NCI-H345 treated with DMSO at 0.1 percent for 48 hours (cell line): ENCODE measurements at regions not wholly inside any gene's neighbourhood (a gene's known extent, or its start where the extent isn't known, plus 50 kb on each side); places are given as distances from the start of the nearest gene placed in this dataset.

Experiments used
- DNase-seq: peaks from one replicate; lab custom pipeline; 2025; ENCODE audit not compliant: unreplicated experiment; lab: John Stamatoyannopoulos, UW

DNA sequence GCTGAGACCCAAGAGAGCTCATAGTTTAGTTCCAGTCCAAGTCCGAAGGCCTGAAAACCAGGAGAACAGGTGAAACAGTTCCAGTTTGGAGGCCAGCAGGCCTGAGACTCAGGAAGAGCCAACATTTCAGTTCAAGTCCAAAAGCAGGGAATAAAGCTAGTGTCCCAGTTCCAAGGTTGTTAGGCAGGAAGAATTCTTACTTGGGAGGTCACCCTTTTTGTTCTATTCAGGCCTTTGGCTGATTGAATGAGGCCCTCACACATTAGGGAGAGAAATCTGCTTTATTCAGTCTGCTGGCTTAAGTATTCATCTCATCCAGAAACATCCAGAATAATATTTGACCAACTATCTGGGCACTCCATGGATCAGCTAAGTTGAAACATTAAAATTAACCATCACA, 294.6 kb downstream of the PCNX1 start:
- no peak for DNase-seq

DNA sequence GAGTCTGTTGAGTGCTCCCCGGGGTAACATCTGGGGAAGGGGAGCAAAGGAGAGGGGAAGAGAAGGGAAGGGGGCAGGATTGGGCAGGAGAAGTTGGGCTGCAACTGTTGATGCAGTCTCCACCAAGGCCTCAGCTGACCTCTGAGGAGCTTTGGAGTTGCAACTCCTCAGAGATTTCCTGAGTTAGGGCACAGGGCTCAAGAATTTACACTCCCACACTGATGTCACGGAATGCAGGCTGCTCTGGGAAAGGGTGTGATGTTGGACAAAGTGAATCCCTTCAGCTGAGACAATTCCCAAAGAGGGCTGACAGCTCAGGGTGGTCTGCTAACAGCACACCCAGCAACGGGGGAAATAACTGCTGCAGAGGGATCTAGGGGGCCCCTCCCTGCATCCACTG, 295.6 kb downstream of the PCNX1 start:
- DNase-seq, result no peak

DNA sequence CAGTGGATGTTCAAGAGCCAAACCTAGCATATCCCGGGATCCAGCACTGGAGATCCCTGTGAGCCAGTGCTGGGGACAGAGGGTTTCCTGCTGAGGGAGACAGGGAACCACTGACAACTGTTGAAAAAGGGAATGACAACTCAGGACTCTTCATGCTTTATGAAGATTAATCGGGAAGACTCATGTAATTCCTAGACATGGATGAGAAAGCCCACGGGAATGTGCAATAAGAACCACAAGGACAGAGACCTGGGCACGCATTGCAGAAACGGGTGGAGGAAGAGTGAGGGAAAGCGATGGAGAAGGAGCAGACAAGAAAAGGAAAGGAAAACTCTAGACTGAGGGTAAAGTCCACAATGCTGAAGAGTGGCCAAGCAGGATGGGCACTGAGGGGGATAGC, 296.0 kb downstream of the PCNX1 start:
- no peak for DNase-seq

DNA sequence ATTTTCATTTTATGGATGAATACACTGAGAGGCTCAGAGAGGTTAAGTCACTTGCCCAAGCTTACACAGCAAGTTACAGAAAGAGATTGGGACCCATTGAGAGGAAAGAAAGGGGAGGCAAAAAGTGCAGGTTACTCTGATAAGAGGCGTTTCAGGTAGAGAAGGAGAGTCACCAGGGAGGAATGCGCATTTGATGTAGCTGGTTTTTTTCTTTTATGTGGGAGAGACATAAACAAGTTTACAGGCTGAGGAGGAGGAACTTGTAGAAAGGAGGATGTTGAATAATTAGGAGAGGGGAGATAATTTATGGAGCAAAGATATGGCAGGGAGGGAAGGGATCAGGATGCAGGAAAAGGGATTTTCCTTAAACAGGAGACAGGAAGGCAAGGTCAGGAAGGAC, 297.0 kb downstream of the PCNX1 start:
- DNase-seq, result no peak

GRCh38 chr14:71204768-71205167, 297.5 kb downstream of the PCNX1 start:
- no peak for DNase-seq

GRCh38 chr14:71206123-71206522, 298.9 kb downstream of the PCNX1 start:
- no peak for DNase-seq

GRCh38 chr14:71206766-71207371, 299.6 kb downstream of the PCNX1 start:
- DNase-seq, result no peak

DNA sequence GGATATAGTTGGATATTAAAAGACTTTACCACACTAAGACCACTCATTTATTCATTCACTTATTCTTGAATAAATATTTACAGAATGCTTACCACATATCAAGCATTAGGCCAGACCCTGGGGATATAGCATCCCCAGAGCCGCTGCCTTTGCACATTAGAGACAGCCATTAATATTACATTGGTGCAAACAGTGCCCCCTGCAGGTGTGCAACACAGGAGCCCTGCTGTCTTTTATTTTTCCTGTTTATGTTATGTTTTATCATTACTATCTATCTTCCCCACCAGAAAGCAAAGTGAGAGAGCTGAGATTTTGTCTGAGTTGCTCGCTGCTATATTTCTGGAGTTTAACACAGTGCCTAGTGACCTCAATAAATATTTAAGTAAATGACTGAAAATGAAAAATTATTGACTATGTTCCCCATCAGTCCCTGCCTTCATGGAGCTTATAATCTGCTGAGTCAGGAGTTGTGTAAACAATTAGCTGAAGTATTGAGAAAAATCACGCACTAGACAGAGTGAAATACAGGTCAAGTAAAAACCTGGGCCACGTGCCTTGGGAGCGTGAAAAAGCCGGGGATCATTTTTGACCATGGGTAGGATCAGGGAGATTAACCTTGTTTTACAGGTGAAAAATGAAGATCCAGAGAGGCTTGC, 301.6 kb downstream of the PCNX1 start:
- DNase-seq, result no peak

- DNase-seq, result no peak
Measured at GRCh38 chr14:71209888-71210287, 302.6 kb downstream of the PCNX1 start.

DNA sequence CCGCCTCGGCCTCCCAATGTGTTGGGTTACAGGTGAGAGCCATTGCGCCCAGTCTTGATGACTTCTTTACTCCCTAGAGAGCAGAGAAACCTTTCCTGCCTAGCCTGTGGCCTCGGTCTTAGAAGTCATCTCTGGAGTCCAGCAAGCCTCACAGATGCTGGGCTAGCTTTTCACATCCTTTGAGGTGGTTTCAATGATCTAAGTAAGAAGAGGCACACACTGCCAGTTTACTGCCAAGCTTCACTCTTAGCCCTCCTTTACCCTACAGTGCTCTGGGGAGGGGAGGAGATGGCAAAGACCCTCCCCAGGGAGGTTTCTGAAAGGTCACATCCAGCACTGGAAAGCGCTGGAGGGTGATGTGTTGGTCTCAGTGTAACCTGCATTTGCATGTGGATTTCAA, 304.8 kb downstream of the PCNX1 start:
- no peak for DNase-seq

GRCh38 chr14:71212683-71213107, 305.4 kb downstream of the PCNX1 start:
- no peak for DNase-seq

- DNase-seq, result no peak
Measured at GRCh38 chr14:71214241-71214640, 307.0 kb downstream of the PCNX1 start.

GRCh38 chr14:71220462-71220861, 313.2 kb downstream of the PCNX1 start:
- DNase-seq, result no peak

DNA sequence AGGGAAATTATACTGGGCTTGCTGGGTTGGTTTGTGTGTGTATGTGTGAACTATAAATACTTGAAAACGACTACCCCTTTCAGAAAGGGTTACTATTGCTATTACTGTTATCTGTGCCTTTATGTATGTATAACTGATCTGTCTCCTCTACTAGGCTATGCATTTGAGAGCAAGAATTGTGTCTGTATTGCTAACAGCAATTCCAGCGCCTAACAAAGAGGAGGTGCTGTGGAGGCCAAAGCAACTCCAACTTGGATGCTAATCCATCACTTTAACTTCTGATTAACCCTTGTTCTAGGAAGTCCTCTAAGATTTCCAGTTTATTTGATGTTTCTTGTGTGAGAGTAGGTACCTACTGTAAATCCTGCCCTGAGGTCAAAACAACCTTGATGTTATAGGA, 313.9 kb downstream of the PCNX1 start:
- DNase-seq, result no peak

DNA sequence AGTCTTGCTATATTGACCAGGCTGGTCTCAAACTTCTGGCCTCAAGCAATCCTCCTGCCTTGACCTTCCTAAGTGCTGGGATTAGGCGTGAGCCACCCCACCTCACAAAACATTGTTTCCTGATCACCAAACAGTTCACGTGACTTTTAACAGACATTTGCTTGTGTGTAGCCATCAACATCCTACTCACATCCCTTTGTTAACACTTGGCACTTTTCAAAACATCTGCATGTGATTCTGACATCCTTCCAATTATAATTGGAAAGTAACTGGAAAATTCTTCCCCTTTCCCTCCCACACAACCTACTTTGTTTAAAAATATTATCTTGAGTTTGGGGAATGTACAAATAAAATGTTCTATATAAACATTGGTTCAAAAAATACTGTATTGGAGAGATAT, 317.9 kb downstream of the PCNX1 start:
- no peak for DNase-seq

DNA sequence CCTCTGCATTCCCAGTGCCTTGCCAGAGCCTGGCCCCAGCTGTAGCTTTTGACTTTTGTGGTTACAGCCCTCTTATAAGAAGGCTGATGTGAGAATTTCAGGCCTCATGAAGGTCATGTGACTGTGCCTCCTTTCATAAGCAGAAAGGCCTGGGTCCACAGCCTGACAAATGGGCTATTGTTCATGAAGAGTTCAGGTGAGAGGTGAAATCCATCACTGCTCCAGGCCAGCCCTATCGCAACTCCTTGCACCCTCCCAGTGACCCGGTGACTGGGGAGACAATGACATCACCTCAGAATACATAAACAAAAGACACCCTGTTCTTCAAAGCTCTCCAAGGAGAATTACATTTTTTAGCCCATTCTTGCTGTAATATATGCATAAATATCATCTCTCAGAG, 321.5 kb downstream of the PCNX1 start:
- no peak for DNase-seq

- DNase-seq, result no peak
Measured at GRCh38 chr14:71229875-71230274, 322.6 kb downstream of the PCNX1 start.

- no peak for DNase-seq
Measured at GRCh38 chr14:71230897-71231296, 323.6 kb downstream of the PCNX1 start.

DNA sequence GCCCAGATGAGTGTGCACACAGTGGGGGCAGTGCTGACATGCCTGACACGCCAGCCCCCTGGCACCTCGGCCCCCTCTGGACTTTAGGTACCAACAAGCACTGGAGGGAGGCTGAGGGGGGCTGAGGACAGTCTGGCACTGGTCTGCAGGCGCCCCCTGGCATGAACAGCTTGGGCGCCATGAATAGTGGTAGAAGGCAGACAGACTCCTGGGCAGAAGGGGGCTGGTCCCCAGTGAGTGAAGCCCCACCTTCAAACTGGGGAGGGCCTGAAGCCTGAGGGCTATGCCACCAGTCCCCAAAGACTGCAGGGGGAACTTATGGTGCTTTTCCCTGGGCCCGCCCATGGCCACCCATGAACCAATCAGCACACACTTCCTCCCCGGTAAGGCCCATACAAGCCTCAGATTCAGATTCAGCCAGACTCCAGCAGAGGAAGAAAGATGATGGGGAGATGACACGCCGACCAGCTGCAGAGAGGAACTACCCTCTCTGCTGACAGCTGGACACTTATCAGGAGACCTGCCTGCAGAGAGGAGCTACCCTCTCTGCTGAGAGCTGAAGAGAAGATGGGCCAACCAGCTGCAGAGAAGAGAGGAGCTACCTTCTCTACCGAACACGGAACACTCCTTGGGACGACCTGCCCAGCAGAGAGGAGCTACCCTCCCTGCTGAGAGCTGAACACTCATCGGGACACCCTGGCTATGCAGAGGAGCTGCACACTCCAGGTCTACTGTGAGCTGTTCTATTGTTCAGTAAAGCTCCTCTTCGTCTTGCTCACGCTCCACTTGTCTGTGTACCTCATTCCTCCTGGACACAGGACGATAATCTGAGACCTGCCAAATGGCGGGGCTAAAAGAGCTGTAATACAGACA, 324.5 kb downstream of the PCNX1 start:
- DNase-seq, result no peak

DNA sequence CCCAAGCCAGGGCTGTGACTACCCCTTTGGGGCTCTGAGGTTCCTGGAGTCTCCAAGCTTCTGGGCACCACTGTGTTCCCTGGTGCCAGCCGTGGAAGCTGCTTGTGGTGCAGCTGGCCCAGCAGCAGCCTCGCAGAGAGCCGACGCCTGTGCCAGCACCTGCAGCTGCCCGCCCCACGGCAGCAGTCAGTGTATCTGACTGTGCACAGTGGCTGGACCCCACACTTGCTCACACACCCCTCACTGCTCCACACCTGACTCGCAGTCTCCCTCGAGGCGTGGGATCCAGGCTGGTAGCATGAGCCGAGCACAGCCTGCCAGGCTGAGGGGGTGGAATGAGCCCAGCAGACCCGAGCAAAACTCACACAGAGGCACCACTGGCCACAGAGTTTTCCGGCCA, 325.2 kb downstream of the PCNX1 start:
- no peak for DNase-seq

DNA sequence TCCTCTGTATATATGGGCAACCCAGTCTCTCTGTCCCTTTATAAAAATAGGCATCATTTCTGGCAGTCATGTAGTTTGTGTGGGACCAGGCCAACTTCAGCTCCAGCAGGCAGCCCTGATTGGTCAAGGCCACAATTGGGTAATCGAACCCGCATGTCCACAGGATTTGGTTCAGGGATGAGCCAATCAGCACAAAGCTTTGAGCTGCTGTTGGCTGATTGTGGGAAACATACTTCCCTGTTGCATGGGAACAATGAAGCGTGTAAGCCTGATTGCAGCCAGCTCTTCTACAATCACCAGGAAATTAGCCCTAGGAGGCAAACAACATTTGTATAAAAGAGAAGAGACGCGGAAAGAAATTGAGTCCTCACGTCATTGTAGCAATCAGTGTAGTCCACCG, 328.6 kb downstream of the PCNX1 start:
- no peak for DNase-seq

DNA sequence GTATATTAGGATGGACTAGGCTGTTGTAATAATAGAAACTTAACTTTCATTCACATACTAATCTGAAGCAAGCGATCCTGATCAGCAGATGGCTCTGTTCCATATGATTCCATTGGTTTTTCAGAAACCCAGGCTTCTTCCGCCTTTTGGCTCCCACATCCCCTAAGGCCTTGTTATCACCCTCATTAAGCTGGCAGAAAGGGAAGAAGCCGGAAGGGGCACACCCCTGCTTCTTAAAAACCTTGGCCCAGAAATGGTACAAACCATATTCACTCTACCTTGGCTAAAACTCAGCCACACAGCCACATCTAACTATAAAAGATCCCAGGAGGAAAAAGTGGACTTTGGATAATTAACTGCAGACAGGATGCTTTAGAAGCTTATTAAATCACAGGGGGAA, 329.2 kb downstream of the PCNX1 start:
- DNase-seq, result no peak
